H9 (cell line): ENCODE measurements at regions not wholly inside any gene's neighbourhood (a gene's known extent, or its start where the extent isn't known, plus 50 kb on each side); places are given as distances from the start of the nearest gene placed in this dataset.

ENCODE experiments used
- DNase-seq: peaks from one replicate; pipeline ENCODE4 v3.0.0-alpha.2; 2017
- H2AFZ ChIP-seq: one replicate; pipeline ENCODE4 v1.6.1; 2013; ENCODE audit warnings: mild to moderate bottlenecking, low read length, control low read depth, moderate library complexity
- H2AK5ac ChIP-seq: 2 replicates; pipeline ENCODE4 v1.6.1; 2013; ENCODE audit warnings: low read length, control low read depth, mixed read lengths; ENCODE audit not compliant: insufficient read length
- H2BK120ac ChIP-seq: one replicate; pipeline ENCODE4 v1.6.1; 2013; ENCODE audit warnings: low read depth, mild to moderate bottlenecking, low read length, control low read depth, inconsistent platforms; ENCODE audit not compliant: poor library complexity, severe bottlenecking
- H2BK12ac ChIP-seq: 2 replicates; pipeline ENCODE4 v1.6.1; 2013; ENCODE audit warnings: low read length, control low read depth, mixed read lengths, low read depth; ENCODE audit not compliant: insufficient read length
- H2BK15ac ChIP-seq: 2 replicates; pipeline ENCODE4 v1.6.1; 2013; ENCODE audit warnings: low read depth, low read length, control low read depth
- H2BK20ac ChIP-seq: one replicate; pipeline ENCODE4 v1.6.1; 2013; ENCODE audit warnings: low read depth, mild to moderate bottlenecking, low read length, control low read depth, inconsistent platforms; ENCODE audit not compliant: poor library complexity, severe bottlenecking
- H2BK5ac ChIP-seq: 2 replicates; pipeline ENCODE4 v1.6.1; 2013; ENCODE audit warnings: low read length, control low read depth, mixed read lengths; ENCODE audit not compliant: insufficient read length
- H3K14ac ChIP-seq: 2 replicates; pipeline ENCODE4 v1.6.1; 2013; ENCODE audit warnings: low read length, control low read depth; ENCODE audit not compliant: insufficient read depth
- H3K18ac ChIP-seq: 2 replicates; pipeline ENCODE4 v1.6.1; 2013; ENCODE audit warnings: low read depth, mild to moderate bottlenecking, mixed read lengths, low read length, control low read depth; ENCODE audit not compliant: insufficient read length
- H3K23ac ChIP-seq: 2 replicates; pipeline ENCODE4 v1.6.1; 2013; ENCODE audit warnings: low read length, control low read depth, mixed read lengths, low read depth; ENCODE audit not compliant: insufficient read length
- H3K23me2 ChIP-seq: 2 replicates; pipeline ENCODE4 v1.6.1; 2013; ENCODE audit warnings: low read depth, mild to moderate bottlenecking, mixed read lengths, low read length, control low read depth; ENCODE audit not compliant: insufficient read length, poor library complexity, severe bottlenecking
- H3K27ac ChIP-seq: 2 replicates; pipeline ENCODE4 v1.5.1; 2013; ENCODE audit warnings: low read length, control low read depth, mixed read lengths, low read depth; ENCODE audit not compliant: insufficient read length
- H3K27me3 ChIP-seq: 2 replicates; pipeline ENCODE4 v1.6.1; 2013; ENCODE audit warnings: low read length, control low read depth, inconsistent platforms; ENCODE audit not compliant: insufficient read depth
- H3K4ac ChIP-seq: 2 replicates; pipeline ENCODE4 v1.6.1; 2013; ENCODE audit warnings: low read depth, mild to moderate bottlenecking, control low read depth, inconsistent platforms, low read length, moderate library complexity
- H3K4me1 ChIP-seq: 2 replicates; pipeline ENCODE4 v1.6.1; 2013; ENCODE audit warnings: low read length, control low read depth, inconsistent platforms; ENCODE audit not compliant: insufficient read depth
- H3K4me2 ChIP-seq: 2 replicates; pipeline ENCODE4 v1.6.1; 2013; ENCODE audit warnings: low read length, control low read depth, mixed read lengths; ENCODE audit not compliant: insufficient read length, insufficient read depth
- H3K56ac ChIP-seq: 2 replicates; pipeline ENCODE4 v1.6.1; 2013; ENCODE audit warnings: low read depth, mild to moderate bottlenecking, mixed read lengths, low read length, control low read depth; ENCODE audit not compliant: insufficient read length
- H3K79me1 ChIP-seq: 2 replicates; pipeline ENCODE4 v1.6.1; 2013; ENCODE audit warnings: low read depth, mild to moderate bottlenecking, moderate library complexity, low read length, control low read depth, inconsistent platforms; ENCODE audit not compliant: insufficient read depth, poor library complexity, severe bottlenecking
- H3K79me2 ChIP-seq: 2 replicates; pipeline ENCODE4 v1.6.1; 2013; ENCODE audit warnings: low read length, control low read depth, inconsistent platforms; ENCODE audit not compliant: insufficient read depth
- H3K9ac ChIP-seq: 2 replicates; pipeline ENCODE4 v1.6.1; 2013; ENCODE audit warnings: low read length, control low read depth, mixed read lengths; ENCODE audit not compliant: insufficient read length; ENCODE audit errors: extremely low read depth
- H3K9me3 ChIP-seq: one replicate; pipeline ENCODE4 v1.6.1; 2013; ENCODE audit warnings: low read depth, low read length, inconsistent platforms; ENCODE audit not compliant: control insufficient read depth
- H3T11ph ChIP-seq: one replicate; pipeline ENCODE4 v1.6.1; 2013; ENCODE audit warnings: mild to moderate bottlenecking, low read length, control low read depth, inconsistent platforms
- H4K20me1 ChIP-seq: one replicate; pipeline ENCODE4 v1.6.1; 2013; ENCODE audit not compliant: control insufficient read depth, insufficient read length, insufficient read depth
- H4K5ac ChIP-seq: 2 replicates; pipeline ENCODE4 v1.6.1; 2013; ENCODE audit warnings: low read depth, mild to moderate bottlenecking, mixed read lengths, low read length, control low read depth; ENCODE audit not compliant: insufficient read length
- H4K8ac ChIP-seq: replicated peaks from 2 replicates; pipeline ENCODE4 v1.6.1; 2013; ENCODE audit warnings: low read length, control low read depth, mixed read lengths, low read depth; ENCODE audit not compliant: insufficient read length
- H4K91ac ChIP-seq: 2 replicates; pipeline ENCODE4 v1.6.1; 2013; ENCODE audit warnings: low read depth, mild to moderate bottlenecking, moderate library complexity, mixed read lengths, low read length, control low read depth; ENCODE audit not compliant: insufficient read length
- H3K27ac Mint-ChIP-seq, 3 experiments: 2 replicates in 2 of 3; 3 replicates in 1 of 3; pipeline ENCODE4 v1.8.0; 2020 to 2021; ENCODE audit warnings: mixed read lengths in 3 of 3, mild to moderate bottlenecking in 1 of 3, moderate library complexity in 1 of 3
- H3K27me3 Mint-ChIP-seq: 2 replicates; pipeline ENCODE4 v1.8.0; 2021; ENCODE audit warnings: low read depth, mild to moderate bottlenecking, moderate library complexity, mixed read lengths
- H3K36me3 Mint-ChIP-seq, 3 experiments: 2 replicates in 2 of 3; 3 replicates in 1 of 3; pipeline ENCODE4 v1.8.0; 2020 to 2021; ENCODE audit warnings: low read depth in 3 of 3, mixed read lengths in 3 of 3; ENCODE audit not compliant: insufficient read depth in 1 of 3
- H3K4me1 Mint-ChIP-seq, 2 experiments: 2 replicates each; pipeline ENCODE4 v1.8.0; 2020; ENCODE audit warnings: mixed read lengths in 2 of 2
- H3K4me3 Mint-ChIP-seq, 2 experiments: 2 replicates in 1 of 2; 3 replicates in 1 of 2; pipeline ENCODE4 v1.8.0; 2020 to 2021; ENCODE audit warnings: mild to moderate bottlenecking in 2 of 2, mixed read lengths in 2 of 2, moderate library complexity in 1 of 2
- H3K9me3 Mint-ChIP-seq, 2 experiments: 2 replicates in 1 of 2; 3 replicates in 1 of 2; pipeline ENCODE4 v1.8.0; 2020; ENCODE audit warnings: mild to moderate bottlenecking in 2 of 2, mixed read lengths in 2 of 2, moderate library complexity in 1 of 2
- WGBS: extraction: QIAGEN DNeasy Blood & Tissue Kit; methylation state at CpG from one replicate; pipeline ENCODE4 v1.1.7; 2013; ENCODE audit warnings: missing lambda C conversion rate, low lambda C conversion rate, mixed read lengths; ENCODE audit not compliant: insufficient read length; ENCODE audit errors: extremely low coverage; 5-methylcytosine and 5-hydroxymethylcytosine counted together
- TF ChIP-seq, protein P1 (sequence below): fragments of 200-600 bp; sonication (generic); conservative IDR thresholded peaks from 3 replicates; pipeline ENCODE4 v1.8.0; 2021; ENCODE audit warnings: antibody characterized with exemption, mild to moderate bottlenecking

DNA sequence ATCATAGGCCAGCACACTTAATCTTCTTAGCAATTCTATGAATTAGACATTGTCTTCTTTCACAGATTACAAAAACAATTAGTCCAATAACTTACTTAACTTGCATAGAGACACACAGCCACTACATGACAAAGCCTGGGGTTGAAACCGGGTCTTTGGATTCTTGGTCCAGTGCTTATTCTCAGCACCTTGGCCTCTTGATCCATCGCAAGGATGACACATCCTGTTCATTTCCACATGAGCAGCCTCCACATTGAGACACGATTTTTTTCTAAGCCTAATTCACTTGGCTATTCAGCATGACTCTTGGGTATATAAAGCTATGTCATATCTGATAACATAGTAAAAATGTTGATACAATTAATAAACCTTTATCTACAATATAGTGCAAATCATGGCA is 221.0 kb upstream of the FOXD3 start:
- Histone ChIP-seq H3K79me1 (no peaks in the 10 kb centered on the region), H3K56ac (no peak overlapping the region), H2BK12ac (no peak overlapping the region), H3K18ac (no peak overlapping the region), H3K27me3 (no peaks in the 10 kb centered on the region), H4K91ac (no peak overlapping the region), H2BK120ac (no peak overlapping the region), H3T11ph (no peak overlapping the region), H4K20me1 (no peaks in the 10 kb centered on the region), H3K14ac (no peak overlapping the region), H3K23me2 (no peaks in the 10 kb centered on the region), H4K5ac (no peak overlapping the region), H2AFZ (no peak overlapping the region), H3K4me1 (peaks cover 4% of the 10 kb centered on the region; the same call in 1 of the 2 replicates), H4K8ac (no peak overlapping the region), H2BK15ac (no peak overlapping the region), H3K27ac (no peak overlapping the region), H3K4ac (no peak overlapping the region), H3K9ac (no peak overlapping the region), H2BK20ac (no peak overlapping the region), H3K9me3 (no peaks in the 10 kb centered on the region), H3K4me2 (no peak overlapping the region), H2BK5ac (no peak overlapping the region), H3K79me2 (no peaks in the 10 kb centered on the region), H3K23ac (no peak overlapping the region), H2AK5ac (no peak overlapping the region)
- DNase-seq: no peak
- Mint-ChIP-seq H3K9me3 (no peaks in the 10 kb centered on the region), H3K27ac (no peak overlapping the region), H3K36me3 (no peaks in the 10 kb centered on the region), H3K4me1 (peaks cover 24 to 31% of the 10 kb centered on the region in 2 experiments), H3K27me3 (peaks cover 2% of the 10 kb centered on the region), H3K4me3 (no peak overlapping the region)
- WGBS: no CpG with 5 or more reads among the region's 3 CpGs
- TF ChIP-seq, protein P1, sequence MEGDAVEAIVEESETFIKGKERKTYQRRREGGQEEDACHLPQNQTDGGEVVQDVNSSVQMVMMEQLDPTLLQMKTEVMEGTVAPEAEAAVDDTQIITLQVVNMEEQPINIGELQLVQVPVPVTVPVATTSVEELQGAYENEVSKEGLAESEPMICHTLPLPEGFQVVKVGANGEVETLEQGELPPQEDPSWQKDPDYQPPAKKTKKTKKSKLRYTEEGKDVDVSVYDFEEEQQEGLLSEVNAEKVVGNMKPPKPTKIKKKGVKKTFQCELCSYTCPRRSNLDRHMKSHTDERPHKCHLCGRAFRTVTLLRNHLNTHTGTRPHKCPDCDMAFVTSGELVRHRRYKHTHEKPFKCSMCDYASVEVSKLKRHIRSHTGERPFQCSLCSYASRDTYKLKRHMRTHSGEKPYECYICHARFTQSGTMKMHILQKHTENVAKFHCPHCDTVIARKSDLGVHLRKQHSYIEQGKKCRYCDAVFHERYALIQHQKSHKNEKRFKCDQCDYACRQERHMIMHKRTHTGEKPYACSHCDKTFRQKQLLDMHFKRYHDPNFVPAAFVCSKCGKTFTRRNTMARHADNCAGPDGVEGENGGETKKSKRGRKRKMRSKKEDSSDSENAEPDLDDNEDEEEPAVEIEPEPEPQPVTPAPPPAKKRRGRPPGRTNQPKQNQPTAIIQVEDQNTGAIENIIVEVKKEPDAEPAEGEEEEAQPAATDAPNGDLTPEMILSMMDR: no peak
